Sigmoid colon (tissue), 6 donors: ENCODE measurements at regions not wholly inside any gene's neighbourhood (a gene's known extent, or its start where the extent isn't known, plus 50 kb on each side); places are given as distances from the start of the nearest gene placed in this dataset.

Experiments used
- DNase-seq: peaks from one replicate; pipeline ENCODE4 v3.0.0-alpha.2; 2019
- H3K27ac ChIP-seq, 4 donors: fragments of 200-600 bp; sonication (generic); one replicate each; pipeline ENCODE4 v1.5.1; 2016 to 2019; ENCODE audit warnings: mild to moderate bottlenecking in 1 of 4
- H3K27me3 ChIP-seq, 3 donors: fragments of 200-600 bp; sonication (generic); one replicate each; pipeline ENCODE4 v1.5.1; 2019; ENCODE audit warnings: mild to moderate bottlenecking in 1 of 3
- H3K36me3 ChIP-seq, 4 donors: fragments of 200-600 bp; sonication (generic); one replicate each; pipeline ENCODE4 v1.5.1; 2016 to 2019
- H3K4me1 ChIP-seq, 4 donors: fragments of 200-600 bp; sonication (generic); one replicate each; pipeline ENCODE4 v1.5.1; 2017 to 2019
- H3K4me3 ChIP-seq, 4 donors: fragments of 200-600 bp; sonication (generic); one replicate each; pipeline ENCODE4 v1.5.1; 2017 to 2019; ENCODE audit warnings: mild to moderate bottlenecking in 2 of 4, moderate library complexity in 1 of 4
- H3K9me3 ChIP-seq, 4 donors: fragments of 200-600 bp in 3 of 4; sonication (generic) in 3 of 4; one replicate each; pipeline versions ENCODE4 v1.5.1 to v1.6.1; 2013 to 2019
- CTCF ChIP-seq, 4 experiments: fragments of 450-650 bp in 3 of 4; fragments of 200-600 bp in 1 of 4; IDR thresholded peaks; one replicate each; pipeline ENCODE4 v1.5.1; 2016 to 2019; ENCODE audit warnings: antibody characterized with exemption in 4 of 4, mild to moderate bottlenecking in 3 of 4, moderate library complexity in 2 of 4
- EP300 ChIP-seq, 4 donors: sonication (generic); formaldehyde crosslinking; IDR thresholded peaks; one replicate each; pipeline ENCODE4 v1.6.1; 2017; ENCODE audit warnings: antibody characterized with exemption in 4 of 4
- POLR2A ChIP-seq, 2 donors: fragments of 450-650 bp; IDR thresholded peaks; one replicate each; pipeline ENCODE4 v1.6.1; 2016; ENCODE audit warnings: antibody characterized with exemption in 2 of 2, mild to moderate bottlenecking in 2 of 2, moderate library complexity in 2 of 2
- POLR2AphosphoS5 ChIP-seq, 4 donors: sonication (generic); formaldehyde crosslinking; IDR thresholded peaks; one replicate each; pipeline ENCODE4 v1.6.1; 2017; ENCODE audit warnings: antibody characterized with exemption in 4 of 4
- WGBS, 2 donors: extraction: QIAGEN DNeasy Blood & Tissue Kit; methylation state at CpG; one replicate each; pipeline ENCODE4 v1.1.7; 2013; 5-methylcytosine and 5-hydroxymethylcytosine counted together
- intact Hi-C: fragments of 100-400 bp; cut with DNase I; formaldehyde crosslinking; loops from one replicate; pipeline ENCODE4 v1.15.1; 2023
- donor health status: healthy with polysubstance abuse.
- donor health status: healthy.

- no peaks in the 10 kb centered on the region for H3K9me3 ChIP-seq
- WGBS, 2 donors: 61 to 63% methylated on average over 7 of the region's 7 CpGs
- no peak overlapping the region for H3K4me3 ChIP-seq
- intact Hi-C loops: no loop called here
- H3K27me3 ChIP-seq: no peaks in the 10 kb centered on the region
- peaks cover 0 to 3% (median 0%) of the 10 kb centered on the region in 4 donors for H3K4me1 ChIP-seq
- DNase-seq: no peak
- no peak for TF ChIP-seq POLR2A (IDR thresholded peaks at IDR 0.05)
- TF ChIP-seq CTCF (IDR thresholded peaks at IDR 0.05): no peak
- TF ChIP-seq POLR2AphosphoS5 (IDR thresholded peaks at IDR 0.05): no peak
- TF ChIP-seq EP300 (IDR thresholded peaks at IDR 0.05): no peak
- no peak overlapping the region for H3K27ac ChIP-seq
- H3K36me3 ChIP-seq: no peaks in the 10 kb centered on the region
Measured at GRCh38 chr2:122023059-122023864, 267.8 kb downstream of the TSN start.

GRCh38 chr2:122027510-122028217 is 272.2 kb downstream of the TSN start:
- WGBS, 2 donors: 89 to 92% methylated on average over 9 of the region's 9 CpGs
- H3K27me3 ChIP-seq: no peaks in the 10 kb centered on the region
- H3K4me3 ChIP-seq: no peak overlapping the region
- intact Hi-C loops: no loop called here
- H3K9me3 ChIP-seq: no peaks in the 10 kb centered on the region
- no peaks in the 10 kb centered on the region for H3K36me3 ChIP-seq
- no peaks in the 10 kb centered on the region for H3K4me1 ChIP-seq
- TF ChIP-seq POLR2A (IDR thresholded peaks at IDR 0.05) (no peak), CTCF (IDR thresholded peaks at IDR 0.05) (no peak), EP300 (IDR thresholded peaks at IDR 0.05) (no peak), POLR2AphosphoS5 (IDR thresholded peaks at IDR 0.05) (no peak)
- DNase-seq: no peak
- H3K27ac ChIP-seq: no peak overlapping the region

- no peak overlapping the region for H3K27ac ChIP-seq
- H3K27me3 ChIP-seq: no peaks in the 10 kb centered on the region
- no peak overlapping the region for H3K4me3 ChIP-seq
- no peaks in the 10 kb centered on the region for H3K4me1 ChIP-seq
- no peaks in the 10 kb centered on the region for H3K36me3 ChIP-seq
- DNase-seq: no peak
- TF ChIP-seq POLR2AphosphoS5 (IDR thresholded peaks at IDR 0.05) (no peak), CTCF (IDR thresholded peaks at IDR 0.05) (no peak), EP300 (IDR thresholded peaks at IDR 0.05) (no peak), POLR2A (IDR thresholded peaks at IDR 0.05) (no peak)
- H3K9me3 ChIP-seq: no peaks in the 10 kb centered on the region
- WGBS, 2 donors: 70 to 76% methylated on average over 7 of the region's 7 CpGs
- intact Hi-C loops: no loop called here
Measured at GRCh38 chr2:122028371-122029100, 273.1 kb downstream of the TSN start.

GRCh38 chr2:122029456-122029855 is 274.0 kb downstream of the TSN start:
- Histone ChIP-seq H3K36me3 (no peaks in the 10 kb centered on the region), H3K4me3 (no peak overlapping the region), H3K27ac (no peak overlapping the region), H3K4me1 (no peaks in the 10 kb centered on the region), H3K27me3 (no peaks in the 10 kb centered on the region), H3K9me3 (no peaks in the 10 kb centered on the region)
- WGBS, 2 donors: 90 to 94% methylated on average over 7 of the region's 7 CpGs
- no peak for DNase-seq
- TF ChIP-seq POLR2AphosphoS5 (IDR thresholded peaks at IDR 0.05) (no peak), EP300 (IDR thresholded peaks at IDR 0.05) (no peak), POLR2A (IDR thresholded peaks at IDR 0.05) (no peak), CTCF (IDR thresholded peaks at IDR 0.05) (no peak)
- intact Hi-C loops: no loop called here
